Parathyroid adenoma (tissue), 2 donors: ENCODE measurements at regions not wholly inside any gene's neighbourhood (a gene's known extent, or its start where the extent isn't known, plus 50 kb on each side); places are given as distances from the start of the nearest gene placed in this dataset.

Experiments used
- H2AFZ ChIP-seq: fragments of 300-600 bp; sonication (generic); one replicate; pipeline ENCODE4 v1.7.0; 2017; ENCODE audit warnings: antibody characterized with exemption, mild to moderate bottlenecking
- H3K27ac ChIP-seq: fragments of 300-600 bp; sonication (generic); one replicate; pipeline ENCODE4 v1.7.0; 2017
- H3K27me3 ChIP-seq: fragments of 300-600 bp; sonication (generic); one replicate; pipeline ENCODE4 v1.7.0; 2017; ENCODE audit warnings: low read length; ENCODE audit not compliant: control insufficient read depth, insufficient read depth
- H3K36me3 ChIP-seq: fragments of 300-600 bp; sonication (generic); one replicate; pipeline ENCODE4 v1.7.0; 2017; ENCODE audit warnings: low read length; ENCODE audit not compliant: control insufficient read depth, insufficient read depth
- H3K4me1 ChIP-seq: fragments of 300-600 bp; sonication (generic); one replicate; pipeline ENCODE4 v1.7.0; 2017; ENCODE audit warnings: control low read depth
- H3K4me2 ChIP-seq: fragments of 300-600 bp; sonication (generic); one replicate; pipeline ENCODE4 v1.7.0; 2017; ENCODE audit warnings: low read length
- H3K4me3 ChIP-seq: fragments of 300-600 bp; sonication (generic); one replicate; pipeline ENCODE4 v1.7.0; 2017; ENCODE audit warnings: low read depth, low read length
- H3K79me2 ChIP-seq: fragments of 300-600 bp; sonication (generic); one replicate; pipeline ENCODE4 v1.7.0; 2017; ENCODE audit warnings: control low read depth
- H3K9ac ChIP-seq: fragments of 300-600 bp; sonication (generic); one replicate; pipeline ENCODE4 v1.7.0; 2017; ENCODE audit warnings: mild to moderate bottlenecking
- H3K9me3 ChIP-seq: fragments of 300-600 bp; sonication (generic); one replicate; pipeline ENCODE4 v1.7.0; 2017; ENCODE audit warnings: low read length; ENCODE audit not compliant: control insufficient read depth
- TF ChIP-seq, protein P1 (sequence below): fragments of 300-600 bp; sonication (generic); IDR thresholded peaks from one replicate; pipeline ENCODE4 v1.7.0; 2017; ENCODE audit warnings: antibody characterized with exemption, mild to moderate bottlenecking
- donor health status: primary hyperparathyroidism.

DNA sequence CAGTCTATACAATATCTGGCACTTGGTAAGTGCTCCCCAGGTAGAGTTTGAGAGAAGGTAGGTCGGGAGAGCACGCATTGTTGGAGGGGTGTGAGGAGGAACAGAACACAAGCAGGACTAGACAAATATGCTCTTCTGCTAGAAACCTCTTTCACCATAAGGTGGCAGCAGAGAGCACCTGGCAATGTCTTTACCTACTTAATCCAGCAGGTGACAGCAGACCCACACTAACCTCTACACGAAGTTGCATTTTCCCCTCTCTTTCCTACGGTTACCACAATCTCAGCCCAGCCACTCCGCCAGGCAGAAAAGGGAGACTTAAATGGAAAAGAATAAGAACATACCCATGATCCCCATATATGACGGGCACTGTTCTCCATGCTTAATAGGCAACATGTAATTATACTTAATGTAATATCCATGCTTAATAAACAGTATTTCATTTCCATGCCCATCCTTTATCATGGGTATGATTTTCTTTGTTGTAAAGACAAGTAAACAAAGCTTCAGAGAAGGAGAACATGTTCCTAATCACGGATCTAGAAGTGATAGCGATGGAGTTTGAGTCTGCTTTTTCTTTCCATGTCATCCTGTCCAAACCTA is 55.1 kb upstream of the CCL2 start:
- Histone ChIP-seq H3K27me3 (no peaks in the 10 kb centered on the region), H2AFZ (no peak overlapping the region), H3K9me3 (no peaks in the 10 kb centered on the region), H3K4me2 (no peak overlapping the region), H3K27ac (no peak overlapping the region), H3K79me2 (no peaks in the 10 kb centered on the region), H3K4me3 (no peak overlapping the region), H3K4me1 (no peaks in the 10 kb centered on the region), H3K36me3 (no peaks in the 10 kb centered on the region), H3K9ac (no peak overlapping the region)
- TF ChIP-seq, protein P1, sequence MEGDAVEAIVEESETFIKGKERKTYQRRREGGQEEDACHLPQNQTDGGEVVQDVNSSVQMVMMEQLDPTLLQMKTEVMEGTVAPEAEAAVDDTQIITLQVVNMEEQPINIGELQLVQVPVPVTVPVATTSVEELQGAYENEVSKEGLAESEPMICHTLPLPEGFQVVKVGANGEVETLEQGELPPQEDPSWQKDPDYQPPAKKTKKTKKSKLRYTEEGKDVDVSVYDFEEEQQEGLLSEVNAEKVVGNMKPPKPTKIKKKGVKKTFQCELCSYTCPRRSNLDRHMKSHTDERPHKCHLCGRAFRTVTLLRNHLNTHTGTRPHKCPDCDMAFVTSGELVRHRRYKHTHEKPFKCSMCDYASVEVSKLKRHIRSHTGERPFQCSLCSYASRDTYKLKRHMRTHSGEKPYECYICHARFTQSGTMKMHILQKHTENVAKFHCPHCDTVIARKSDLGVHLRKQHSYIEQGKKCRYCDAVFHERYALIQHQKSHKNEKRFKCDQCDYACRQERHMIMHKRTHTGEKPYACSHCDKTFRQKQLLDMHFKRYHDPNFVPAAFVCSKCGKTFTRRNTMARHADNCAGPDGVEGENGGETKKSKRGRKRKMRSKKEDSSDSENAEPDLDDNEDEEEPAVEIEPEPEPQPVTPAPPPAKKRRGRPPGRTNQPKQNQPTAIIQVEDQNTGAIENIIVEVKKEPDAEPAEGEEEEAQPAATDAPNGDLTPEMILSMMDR = peak; percentile 99

DNA sequence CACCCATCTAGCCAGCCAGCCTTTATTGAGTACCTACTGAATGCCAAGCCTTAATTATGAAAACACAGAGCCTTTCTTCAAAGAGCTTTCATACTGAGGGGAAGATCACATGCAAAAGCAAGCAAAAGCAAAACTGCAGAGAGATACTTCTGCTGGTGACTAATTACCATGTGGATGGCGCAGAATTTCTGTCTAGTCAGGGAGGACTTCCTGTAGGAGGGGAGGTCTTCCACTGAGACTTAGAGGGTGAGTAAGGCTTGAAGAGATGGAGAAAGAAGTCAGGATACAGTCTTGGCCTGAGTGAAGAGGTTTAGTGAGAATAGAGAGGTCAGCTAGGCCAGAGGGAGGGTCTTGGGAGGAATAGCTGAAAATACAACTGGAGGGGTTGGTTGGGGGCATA is 53.9 kb upstream of the CCL2 start:
- H3K27ac ChIP-seq = no peak overlapping the region
- H3K4me3 ChIP-seq = no peak overlapping the region
- no peaks in the 10 kb centered on the region for H3K27me3 ChIP-seq

DNA sequence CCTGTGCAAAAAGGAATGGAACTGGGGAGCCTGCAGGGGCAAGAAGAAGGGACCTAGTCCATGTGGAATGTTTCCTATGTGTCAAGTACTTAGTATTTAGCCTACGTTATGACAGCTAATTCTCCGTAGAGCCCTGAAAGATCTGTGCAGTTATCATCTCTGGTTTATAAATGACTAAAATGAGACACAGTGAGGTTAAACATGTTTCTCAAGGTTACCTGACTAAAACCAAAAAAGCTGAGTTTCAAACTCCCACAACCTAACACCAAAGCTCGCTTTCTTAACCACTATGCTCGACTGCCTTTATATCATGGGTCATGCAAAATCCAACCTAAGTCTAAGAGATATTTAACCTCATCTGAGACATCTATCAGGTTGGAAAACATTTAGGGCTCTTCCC is 53.3 kb upstream of the CCL2 start:
- no peaks in the 10 kb centered on the region for H3K36me3 ChIP-seq
- H3K27me3 ChIP-seq = no peaks in the 10 kb centered on the region
- H2AFZ ChIP-seq = no peak overlapping the region
- H3K4me3 ChIP-seq = no peak overlapping the region
- H3K9me3 ChIP-seq = no peaks in the 10 kb centered on the region
- H3K27ac ChIP-seq = no peak overlapping the region
- no peaks in the 10 kb centered on the region for H3K79me2 ChIP-seq
- TF ChIP-seq, protein P1 = no peak
- no peaks in the 10 kb centered on the region for H3K4me1 ChIP-seq
- H3K4me2 ChIP-seq = no peak overlapping the region
- no peak overlapping the region for H3K9ac ChIP-seq

More for the DNA sequence above, 53.9 kb upstream of the CCL2 start:
- Histone ChIP-seq H3K9me3 (no peaks in the 10 kb centered on the region), H3K4me1 (no peaks in the 10 kb centered on the region), H3K79me2 (no peaks in the 10 kb centered on the region), H2AFZ (no peak overlapping the region), H3K4me2 (no peak overlapping the region), H3K36me3 (no peaks in the 10 kb centered on the region), H3K9ac (no peak overlapping the region)
- TF ChIP-seq, protein P1 = no peak

DNA sequence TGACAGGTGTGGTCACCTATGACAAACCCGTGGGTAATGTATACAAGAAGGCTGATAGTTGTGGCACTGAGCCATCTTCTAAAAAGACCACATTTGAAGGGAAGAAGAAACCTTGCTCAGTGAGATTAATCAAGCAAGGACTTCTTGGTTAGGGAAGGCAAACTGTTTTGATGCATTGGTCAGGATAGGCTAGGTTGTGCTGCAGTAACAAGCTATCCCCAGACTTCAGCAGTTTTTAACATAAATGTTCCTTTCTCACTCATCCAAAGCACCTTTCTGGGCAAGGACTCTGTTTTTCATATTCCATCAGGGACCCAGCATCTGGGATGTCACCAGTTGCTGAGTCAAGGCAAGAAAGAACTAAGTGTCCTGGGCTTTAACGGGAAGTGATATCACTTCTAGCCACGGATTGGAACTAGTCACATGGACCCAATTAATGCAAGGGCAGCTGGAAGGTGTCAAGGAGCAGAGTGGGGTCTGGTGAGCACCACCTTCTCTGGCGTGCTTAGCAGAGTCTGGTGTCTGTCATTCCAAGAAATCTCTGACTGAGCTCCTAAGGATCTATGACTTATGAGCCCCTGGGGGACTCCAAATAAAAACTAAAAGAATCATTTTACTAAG is 52.0 kb upstream of the CCL2 start:
- Histone ChIP-seq H3K9me3 (no peaks in the 10 kb centered on the region), H3K27ac (no peak overlapping the region), H2AFZ (no peak overlapping the region), H3K9ac (no peak overlapping the region), H3K79me2 (no peaks in the 10 kb centered on the region), H3K36me3 (no peaks in the 10 kb centered on the region), H3K27me3 (no peaks in the 10 kb centered on the region), H3K4me3 (no peak overlapping the region), H3K4me1 (no peaks in the 10 kb centered on the region), H3K4me2 (no peak overlapping the region)
- TF ChIP-seq, protein P1 = no peak

DNA sequence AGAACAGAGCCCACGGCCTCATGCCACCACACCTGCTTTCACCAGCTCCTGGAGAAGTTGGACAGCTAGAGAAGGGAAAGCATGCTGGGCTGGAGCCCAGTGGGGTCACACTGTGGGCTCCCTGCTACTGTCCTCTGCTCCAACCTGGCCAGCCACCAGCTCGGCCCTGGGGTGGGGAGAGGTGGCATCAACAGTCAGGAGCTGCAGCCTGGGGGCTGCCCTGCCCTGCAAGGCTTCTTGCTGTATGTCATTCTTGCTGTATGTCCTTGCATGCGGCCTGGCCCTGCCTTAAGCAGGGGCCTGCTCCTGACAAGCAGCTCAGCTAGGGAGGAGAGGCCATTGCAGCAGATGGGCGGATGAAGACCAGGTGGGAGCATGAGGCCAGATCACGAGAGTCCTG is 50.7 kb upstream of the CCL2 start:
- Histone ChIP-seq H3K4me3 (no peak overlapping the region), H3K9me3 (no peaks in the 10 kb centered on the region), H3K4me1 (no peaks in the 10 kb centered on the region), H3K36me3 (no peaks in the 10 kb centered on the region), H3K27me3 (no peaks in the 10 kb centered on the region), H3K9ac (no peak overlapping the region), H3K79me2 (no peaks in the 10 kb centered on the region), H3K4me2 (no peak overlapping the region), H2AFZ (no peak overlapping the region), H3K27ac (no peak overlapping the region)
- TF ChIP-seq, protein P1 = no peak
